DMS79 treated with DMSO at 0.1 percent for 48 hours (cell line): ENCODE measurements at regions not wholly inside any gene's neighbourhood (a gene's known extent, or its start where the extent isn't known, plus 50 kb on each side); places are given as distances from the start of the nearest gene placed in this dataset.

Source experiments
- DNase-seq: peaks from one replicate; lab custom pipeline; 2025; lab: John Stamatoyannopoulos, UW

DNA sequence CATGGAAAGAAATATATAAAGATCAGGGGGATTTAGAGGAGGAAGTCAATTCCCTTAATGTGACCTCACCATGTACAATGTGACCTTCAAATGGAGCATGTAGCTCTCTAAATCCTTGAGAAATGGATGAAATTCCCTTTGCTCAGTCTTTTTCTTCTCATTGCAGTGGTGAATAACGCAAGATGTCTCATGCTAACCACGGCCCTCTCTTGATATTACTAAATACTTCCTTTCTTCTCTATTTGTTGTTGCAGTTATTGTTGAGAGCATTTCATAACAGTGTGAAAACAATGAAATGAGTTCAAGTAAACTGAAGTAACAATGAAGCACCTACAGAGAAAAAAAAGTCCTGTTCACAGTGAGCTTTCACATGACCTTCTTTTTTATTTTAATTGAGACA, 55.6 kb downstream of the ZNF281 start:
- no peak for DNase-seq

- no peak for DNase-seq
Observed at GRCh38 chr1:200353232-200353631, 56.6 kb downstream of the ZNF281 start.

DNA sequence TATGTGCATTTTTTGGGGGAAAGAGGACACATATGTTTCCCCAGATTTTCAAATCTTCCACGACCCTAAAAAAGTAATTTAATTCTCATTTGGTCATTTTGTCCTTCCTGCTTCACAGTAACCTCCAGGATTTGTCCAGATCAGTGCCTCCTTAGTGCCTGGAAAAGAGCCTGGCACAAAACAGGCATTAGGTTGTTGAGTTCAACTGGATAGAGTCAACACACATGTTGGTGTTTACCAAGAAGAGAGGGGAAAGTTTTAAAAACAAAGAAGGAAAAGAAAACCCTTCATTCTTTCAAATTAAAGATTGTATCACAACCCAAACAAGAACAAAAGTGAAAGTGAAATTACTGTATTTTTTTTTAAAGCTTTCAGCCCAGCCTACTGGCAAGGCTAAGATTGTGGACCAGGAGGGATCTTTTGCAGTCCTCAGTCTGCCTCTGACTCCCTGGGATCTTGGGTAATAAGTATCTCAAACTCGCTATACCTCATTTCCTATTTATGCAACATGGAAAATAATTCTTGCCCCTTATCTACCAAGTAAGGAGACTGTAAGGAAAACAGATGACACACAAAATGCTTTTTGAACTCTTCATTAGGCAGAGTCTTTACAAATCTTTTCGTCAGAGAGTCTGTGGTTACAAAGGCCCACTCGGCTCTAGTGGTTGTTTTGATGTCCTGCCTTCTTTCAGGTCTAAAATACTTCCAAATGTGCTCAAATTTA, 57.8 kb downstream of the ZNF281 start:
- no peak for DNase-seq

DNA sequence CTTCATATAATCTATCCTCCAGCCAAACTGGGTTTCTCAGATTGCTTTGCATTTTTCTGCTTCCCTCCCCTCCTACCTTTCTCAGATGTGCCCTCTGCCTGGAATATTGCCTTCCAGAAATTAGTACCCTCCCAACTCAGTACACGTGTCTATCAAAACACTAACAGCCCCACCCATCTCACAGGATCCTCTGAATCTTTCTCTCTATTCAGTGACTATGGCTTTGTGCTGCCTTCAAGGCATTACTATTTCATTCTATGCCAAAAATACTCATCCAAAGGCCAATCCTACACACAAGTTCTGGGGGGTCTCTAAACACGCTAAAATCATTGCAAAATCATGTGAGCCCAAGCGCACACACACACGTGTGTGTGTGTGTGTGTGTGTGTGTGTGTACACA, 58.4 kb downstream of the ZNF281 start:
- DNase-seq = no peak

DNA sequence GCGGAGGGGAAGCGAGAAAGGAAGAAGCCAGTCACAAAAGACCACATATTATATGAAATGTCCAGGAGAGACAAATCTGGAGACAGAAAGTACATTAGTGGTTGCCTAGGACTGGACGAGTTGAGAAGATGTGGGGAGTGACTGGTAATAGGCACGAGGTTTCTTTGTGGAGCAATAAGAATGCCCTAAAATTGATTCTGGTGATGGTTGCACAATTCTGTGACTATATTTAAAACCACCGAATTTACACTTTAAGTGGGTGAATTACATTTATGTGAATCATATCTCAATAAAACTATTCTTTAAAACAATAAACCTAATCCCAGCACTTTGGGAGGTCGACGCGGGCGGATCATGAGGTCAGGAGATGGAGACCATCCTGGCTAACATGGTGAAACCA, 63.1 kb downstream of the ZNF281 start:
- no peak for DNase-seq

- no peak for DNase-seq
Observed at GRCh38 chr1:200345520-200345919, 64.3 kb downstream of the ZNF281 start.

GRCh38 chr1:200343874-200344273, 66.0 kb downstream of the ZNF281 start:
- DNase-seq = no peak

DNA sequence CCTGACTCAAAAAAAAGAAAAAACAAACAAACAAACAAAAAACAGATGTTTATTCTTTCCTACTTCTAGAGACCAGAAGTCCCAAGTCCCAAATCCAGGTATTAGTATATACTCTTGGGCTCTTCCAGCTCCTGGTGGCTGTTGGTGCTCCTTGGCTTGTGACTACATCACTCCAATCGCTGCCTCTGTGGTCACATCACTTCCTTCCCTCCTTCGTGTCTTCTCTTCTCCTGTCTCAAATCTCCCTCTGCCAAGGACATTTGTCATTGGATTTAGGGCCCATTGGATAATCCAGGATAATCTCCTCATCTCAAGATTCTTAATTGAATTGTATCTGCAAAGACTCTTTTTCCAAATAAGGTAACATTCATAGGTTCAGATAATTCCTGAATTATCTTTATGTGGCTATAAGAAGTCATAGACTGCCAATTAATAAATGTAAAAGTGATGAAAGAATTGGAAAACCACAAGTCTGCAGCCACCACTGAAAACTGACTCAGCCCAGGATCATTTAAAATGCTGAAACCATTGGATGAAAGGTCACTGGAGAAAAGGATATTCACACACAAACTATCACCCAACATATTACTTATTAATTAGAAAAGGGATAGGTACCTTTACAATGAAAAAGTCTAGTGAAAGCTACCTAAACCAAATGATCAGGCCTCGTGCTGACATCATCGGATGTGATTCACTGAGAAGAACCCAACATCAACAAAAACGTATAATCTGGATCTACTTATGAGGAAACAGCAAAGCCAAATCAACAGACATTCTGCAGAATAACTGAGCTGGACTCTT, 67.1 kb downstream of the ZNF281 start:
- DNase-seq = no peak

DNA sequence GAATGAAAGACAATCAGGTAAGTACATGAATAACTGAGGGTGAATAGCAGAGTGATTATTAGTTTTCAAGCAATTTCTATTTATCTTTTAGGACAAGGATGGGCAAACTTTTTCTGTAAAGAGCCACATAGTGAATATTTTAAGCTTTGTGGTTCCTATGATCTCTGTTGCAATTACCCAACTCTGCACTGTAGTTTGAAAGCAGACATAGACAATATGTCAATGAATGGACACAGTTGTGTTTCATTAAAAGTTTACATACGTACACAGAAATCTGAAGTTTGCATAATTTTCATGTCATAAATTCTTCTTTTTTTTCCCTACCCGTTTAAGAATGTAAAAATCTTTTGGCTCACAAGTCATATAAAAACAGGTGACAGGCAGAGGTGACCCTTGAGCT, 71.4 kb downstream of the ZNF281 start:
- DNase-seq = no peak

DNA sequence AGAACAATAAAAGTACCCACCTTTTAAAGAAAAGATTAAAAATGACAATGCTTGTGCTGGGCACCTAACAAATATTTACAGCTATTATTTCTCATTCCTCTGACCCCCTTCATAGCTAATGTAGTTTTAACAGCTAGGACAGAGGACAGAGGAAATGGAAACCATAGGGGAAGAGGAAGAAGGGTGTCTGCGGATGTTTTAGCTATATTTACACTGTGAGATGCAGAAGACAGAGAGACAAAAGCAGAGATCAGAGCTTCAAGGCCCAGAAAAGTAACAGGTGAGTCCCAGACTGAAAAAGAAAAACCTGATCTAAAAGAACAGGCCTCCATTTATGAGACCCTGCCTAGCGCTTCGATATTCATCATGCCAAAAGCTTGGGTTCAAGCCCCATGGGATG, 72.0 kb downstream of the ZNF281 start:
- no peak for DNase-seq

GRCh38 chr1:200337410-200337809, 72.4 kb downstream of the ZNF281 start:
- no peak for DNase-seq

DNA sequence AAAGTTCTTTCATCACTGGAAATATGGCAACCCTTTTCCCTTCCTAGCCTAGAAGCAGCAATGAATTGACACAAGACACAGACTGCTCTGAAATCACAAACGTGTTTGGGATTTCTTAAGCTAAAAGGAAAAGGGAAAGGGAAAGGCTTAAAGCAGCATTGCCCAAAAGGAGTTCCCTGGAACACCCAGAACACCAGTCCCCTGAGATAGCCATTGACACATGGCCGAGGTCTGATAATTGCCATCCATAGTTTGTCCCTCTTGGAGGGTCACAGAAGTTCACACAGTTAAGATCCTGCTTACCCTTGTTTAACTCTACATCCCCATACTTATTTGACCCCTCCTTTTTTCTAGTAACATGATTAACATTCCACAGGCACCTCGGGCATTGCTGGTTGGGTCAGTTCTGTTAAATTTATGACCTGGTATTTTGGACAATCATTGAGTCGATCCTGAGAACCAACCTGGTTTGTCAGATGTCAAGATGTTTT, 72.9 kb downstream of the ZNF281 start:
- DNase-seq = no peak

DNA sequence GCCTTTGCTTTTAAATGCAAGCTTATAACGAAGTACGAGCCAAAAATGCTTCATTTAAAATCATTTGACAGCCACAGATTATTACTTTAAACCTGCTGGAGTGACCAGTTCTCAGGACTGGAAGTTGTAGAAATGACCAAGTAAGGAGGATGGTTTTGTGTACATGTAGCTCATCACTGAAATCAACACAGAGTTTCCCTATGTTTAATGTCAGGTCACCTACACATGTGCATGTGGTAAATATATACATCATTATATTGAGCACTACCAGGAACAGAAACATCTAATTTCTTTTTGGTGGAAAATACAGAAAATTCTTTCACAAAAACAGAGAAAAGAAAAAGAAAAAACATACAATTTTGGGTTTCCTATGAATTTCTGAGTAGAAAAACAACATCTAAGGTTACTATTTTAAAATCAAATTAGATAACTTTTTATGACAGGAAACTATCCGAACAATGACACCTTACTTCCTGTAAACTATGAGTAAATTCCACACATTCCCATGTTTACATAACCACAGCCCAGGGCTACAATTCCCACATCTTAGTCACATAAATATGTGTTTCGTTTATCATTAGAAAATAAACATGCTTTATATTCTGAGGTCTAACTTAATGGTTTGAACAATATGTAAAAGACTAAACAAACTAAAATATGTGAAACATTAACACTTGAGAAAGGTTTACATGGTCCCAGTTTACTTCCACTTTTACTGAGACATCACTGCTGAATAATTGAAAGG, 73.6 kb downstream of the ZNF281 start:
- no peak for DNase-seq

DNA sequence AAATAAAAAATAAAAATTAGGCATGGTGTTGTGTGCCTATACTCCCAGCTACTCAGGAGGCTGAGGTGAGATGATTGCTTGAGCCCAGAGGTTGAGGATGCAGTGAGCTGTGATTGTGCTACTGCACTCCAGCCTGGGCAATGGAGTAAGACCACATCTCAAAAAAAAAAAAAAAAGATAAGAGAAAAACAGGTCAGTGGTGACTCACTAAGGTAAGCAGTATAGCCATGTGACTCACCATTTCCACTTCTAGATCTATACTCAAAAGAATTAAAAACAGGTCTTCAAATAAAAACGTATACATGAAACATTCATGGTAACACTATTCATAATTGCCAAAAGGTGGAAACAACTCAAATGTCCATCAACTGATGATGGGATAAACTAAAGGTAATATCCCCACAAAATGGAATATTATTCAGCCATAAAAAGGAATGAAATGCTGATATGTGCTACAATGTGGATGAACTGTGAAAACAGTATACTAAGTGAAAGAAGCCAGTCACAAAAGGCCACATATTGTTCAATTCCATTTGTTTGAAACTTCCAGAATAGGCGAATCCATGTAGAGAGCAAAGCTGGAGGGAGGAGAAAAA, 75.1 kb downstream of the ZNF281 start:
- DNase-seq = no peak

DNA sequence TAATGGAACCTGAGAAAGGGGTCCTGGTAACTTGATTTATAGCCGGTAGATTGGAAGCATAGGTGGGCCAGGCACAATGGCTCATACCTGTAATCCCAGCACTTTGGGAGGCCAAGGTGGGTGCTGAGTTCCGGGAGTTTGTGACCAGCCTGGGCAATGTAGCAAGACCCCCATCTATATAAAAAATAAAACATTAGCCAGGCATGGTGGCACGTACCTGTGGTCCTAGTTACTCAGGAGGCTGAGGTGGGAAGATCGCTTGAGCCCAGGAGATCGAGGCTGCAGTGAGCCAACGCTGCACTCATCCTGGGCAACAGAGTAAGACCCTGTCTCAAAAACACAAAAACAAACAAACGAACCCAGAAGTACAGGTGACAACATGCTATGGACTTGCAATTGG, 76.5 kb downstream of the ZNF281 start:
- DNase-seq = no peak

- no peak for DNase-seq
Observed at GRCh38 chr1:200332716-200333115, 77.1 kb downstream of the ZNF281 start.

GRCh38 chr1:200330741-200331428, 79.0 kb downstream of the ZNF281 start:
- DNase-seq = no peak

DNA sequence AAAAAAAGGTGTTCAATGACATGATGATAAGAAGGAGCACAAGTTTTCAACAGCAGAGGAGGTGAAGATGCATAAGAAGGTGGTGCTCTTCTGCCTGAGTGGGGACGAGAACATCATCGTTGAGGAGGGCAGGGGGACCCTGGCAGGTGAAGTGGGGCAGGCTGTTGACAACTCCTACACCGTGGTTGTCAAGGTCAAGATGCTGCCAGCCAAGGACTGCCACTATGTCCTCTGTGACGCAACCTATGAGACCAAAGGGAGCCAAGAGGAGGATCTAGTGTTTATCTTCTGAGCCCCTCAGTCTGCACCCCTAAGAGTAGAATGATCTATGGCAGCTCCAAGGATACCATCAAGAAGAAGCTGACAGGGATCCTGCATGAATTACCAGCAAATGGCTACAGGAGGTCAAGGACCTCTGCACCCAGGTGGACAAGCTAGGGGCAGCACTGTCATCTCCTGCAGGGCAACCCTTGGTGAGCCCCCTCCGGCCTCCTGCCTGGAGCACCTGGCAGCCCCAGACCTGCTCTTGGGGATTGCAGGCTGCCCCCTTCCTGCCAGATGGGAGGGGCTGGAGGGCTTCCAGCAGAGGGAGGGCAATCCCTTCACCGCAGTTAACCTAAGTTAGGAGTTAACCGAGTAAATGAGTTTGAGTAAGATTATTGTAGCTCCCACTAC, 80.5 kb downstream of the ZNF281 start:
- DNase-seq = no peak

DNA sequence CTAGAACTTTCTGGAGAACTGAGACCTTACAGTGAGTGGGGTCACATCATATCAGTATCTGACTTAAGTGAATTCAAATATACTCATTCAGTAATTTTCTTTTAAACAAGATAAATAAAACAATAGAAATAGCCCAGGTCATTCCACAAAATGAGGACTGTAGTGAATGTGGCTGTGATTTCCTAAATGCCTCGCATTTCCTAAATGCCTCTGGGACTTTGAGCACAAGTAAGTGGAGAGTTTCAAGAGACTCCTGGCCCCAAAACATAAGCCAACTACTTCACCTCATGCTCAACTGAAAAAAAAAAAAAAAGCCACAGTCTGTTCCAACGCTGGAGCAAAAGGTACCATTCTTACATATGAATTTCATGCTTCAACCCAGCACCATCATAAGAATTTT, 81.5 kb downstream of the ZNF281 start:
- DNase-seq = no peak

- no peak for DNase-seq
Observed at GRCh38 chr1:200323856-200324400, 85.9 kb downstream of the ZNF281 start.

DNA sequence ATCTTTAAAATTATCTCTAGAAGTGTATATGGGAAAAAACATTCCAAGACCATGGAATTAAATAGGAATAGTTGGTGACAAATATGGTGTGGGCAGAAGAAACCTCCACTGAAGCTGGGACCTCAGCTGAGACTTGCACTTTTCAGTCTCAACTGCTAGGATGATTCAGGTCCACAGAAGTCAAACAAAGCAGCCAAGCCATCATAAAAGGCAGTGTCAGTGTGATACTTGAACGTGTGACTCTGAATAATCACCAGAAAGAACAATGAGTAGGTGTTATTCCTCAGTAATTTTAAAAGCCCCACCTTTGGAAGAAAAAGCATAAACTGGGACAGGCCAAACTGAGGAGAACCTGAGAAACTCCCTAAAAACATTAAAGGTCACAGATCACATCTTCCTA, 90.7 kb downstream of the ZNF281 start:
- DNase-seq = no peak
